NCI-H1105 (cell line): ENCODE measurements at regions not wholly inside any gene's neighbourhood (a gene's known extent, or its start where the extent isn't known, plus 50 kb on each side); places are given as distances from the start of the nearest gene placed in this dataset.

Source experiments
- DNase-seq: peaks from one replicate; lab custom pipeline; 2025; lab: John Stamatoyannopoulos, UW

GRCh38 chr11:24064309-24064903 lies 432.4 kb upstream of the LUZP2 start:
- DNase-seq = no peak

DNA sequence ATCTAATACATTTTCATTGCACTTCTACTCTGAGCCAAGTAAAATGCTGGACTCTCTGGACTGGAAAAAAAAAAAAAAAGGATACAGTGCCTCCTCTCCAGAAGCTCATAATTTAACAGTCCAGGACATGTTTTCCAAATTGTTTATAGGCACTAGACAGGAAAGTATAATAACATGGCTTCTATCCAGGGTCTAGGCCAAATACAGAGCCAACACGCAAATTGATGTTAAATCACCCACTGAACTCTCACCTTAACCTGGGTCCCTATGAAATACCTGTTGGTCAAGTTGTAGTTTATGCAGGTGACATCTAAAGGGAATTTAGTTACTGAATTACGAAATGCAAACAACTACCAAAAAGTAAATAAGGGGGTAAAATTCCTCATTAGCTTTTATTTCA lies 428.7 kb upstream of the LUZP2 start:
- DNase-seq = no peak

DNA sequence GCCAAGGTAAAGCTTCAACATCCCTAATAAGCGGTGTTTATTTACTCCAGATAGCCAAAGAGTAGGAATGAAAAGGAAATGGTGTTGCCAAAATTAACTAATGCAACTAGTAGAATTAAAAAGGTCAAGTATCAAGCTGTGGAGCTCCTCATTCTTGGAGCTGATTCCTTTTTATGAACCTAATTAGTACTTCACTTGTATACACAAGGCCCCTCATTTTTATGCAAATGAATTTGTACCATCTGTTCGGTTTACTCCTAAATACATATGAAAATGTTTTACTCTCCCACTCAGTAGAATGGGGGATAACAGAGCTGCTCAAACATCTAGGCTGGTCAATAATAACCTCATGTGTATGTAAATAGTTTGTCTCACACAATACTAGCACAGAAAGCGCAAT lies 426.4 kb upstream of the LUZP2 start:
- no peak for DNase-seq

DNA sequence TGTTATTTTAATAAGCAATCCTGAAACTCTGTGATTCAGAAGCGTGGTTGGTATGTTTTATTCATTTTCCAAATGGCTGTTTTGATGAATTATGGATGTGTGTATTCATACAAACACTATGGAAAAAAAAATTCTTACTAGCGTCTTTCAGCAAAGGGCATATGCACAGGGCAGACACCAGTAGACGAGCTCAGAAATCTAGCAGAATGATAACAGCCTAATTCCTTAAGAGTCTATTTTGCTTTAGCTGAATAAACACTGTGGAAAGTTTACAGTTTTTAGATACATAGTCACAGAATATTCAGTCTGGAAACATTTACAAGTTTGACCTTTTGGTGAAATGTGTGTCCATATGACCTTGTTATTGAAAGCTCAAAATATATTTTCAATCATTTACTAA lies 418.8 kb upstream of the LUZP2 start:
- no peak for DNase-seq

DNA sequence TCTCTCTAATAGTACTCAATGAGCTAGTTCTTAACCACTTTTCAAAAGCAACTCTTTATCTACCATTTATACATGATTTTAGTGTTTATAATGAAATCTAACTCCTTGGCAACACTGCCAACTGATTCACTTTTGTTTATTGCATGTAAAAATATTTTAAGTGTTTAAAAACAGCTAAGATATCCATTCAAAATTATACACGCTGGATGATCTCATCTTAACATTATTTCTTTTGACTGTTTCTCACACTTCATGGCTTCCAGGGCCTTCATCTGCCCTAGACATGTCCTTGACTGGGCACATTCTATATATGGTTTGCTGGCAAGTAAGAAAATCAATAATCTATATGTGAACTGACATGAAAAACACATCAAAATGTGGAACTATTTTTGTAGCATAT lies 414.6 kb upstream of the LUZP2 start:
- DNase-seq = no peak

- DNase-seq = no peak
Measured at GRCh38 chr11:24082860-24083259, 414.0 kb upstream of the LUZP2 start.

DNA sequence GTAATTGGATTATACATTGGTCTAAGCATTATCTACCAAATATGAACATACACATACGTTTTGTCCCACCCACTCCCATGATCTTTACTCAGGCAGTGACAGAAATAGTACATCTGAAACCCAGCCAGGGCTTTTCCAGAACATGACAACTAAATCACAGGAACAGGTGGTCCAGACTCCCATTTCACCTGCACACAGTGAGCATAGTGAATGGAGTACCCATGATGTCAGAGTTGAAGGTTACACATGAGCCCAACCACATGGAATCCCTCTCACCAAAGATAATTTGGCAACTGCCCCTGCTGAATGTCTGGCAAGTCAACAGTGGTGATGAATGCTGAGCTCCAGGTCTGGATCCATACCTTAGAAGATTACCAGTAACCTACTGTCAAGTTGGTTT lies 411.9 kb upstream of the LUZP2 start:
- DNase-seq = no peak

GRCh38 chr11:24086921-24087320 lies 409.9 kb upstream of the LUZP2 start:
- DNase-seq = no peak

DNA sequence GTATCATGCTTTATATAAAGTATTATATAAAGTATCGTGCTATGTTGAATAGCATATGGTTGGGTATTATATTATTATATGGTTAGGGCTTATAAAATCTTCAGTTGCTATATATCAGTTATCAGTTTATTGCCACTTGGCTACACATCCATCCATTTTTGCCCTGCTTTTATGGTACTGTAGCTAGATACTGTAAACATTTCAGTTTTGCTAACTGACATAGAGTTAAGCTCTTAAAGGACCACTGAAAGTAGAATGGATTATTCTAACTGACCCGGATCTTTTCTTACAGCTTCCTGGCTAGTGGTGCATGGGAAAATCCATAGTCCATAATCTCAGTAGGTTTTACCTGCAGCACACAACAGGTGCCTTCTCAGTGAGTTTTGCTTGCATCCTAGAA lies 405.3 kb upstream of the LUZP2 start:
- no peak for DNase-seq

DNA sequence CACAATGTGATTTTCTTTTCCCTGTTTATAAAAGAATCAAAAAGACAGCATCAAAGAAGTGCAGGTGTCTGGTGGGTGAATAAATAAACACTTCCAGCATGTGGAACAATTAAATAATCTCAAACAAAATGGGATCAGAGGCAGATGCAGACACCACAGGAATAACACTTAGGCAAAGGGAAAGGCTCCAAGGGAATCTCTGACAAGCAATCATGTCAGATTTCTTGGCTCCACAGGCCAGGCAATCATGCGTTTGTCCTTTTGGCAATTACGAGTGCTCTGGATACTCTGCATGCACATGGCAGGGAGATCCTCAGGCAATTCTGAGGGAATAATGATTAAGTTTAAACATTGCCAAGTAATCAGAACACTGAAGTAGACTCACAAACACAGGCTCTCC lies 403.5 kb upstream of the LUZP2 start:
- DNase-seq = no peak

DNA sequence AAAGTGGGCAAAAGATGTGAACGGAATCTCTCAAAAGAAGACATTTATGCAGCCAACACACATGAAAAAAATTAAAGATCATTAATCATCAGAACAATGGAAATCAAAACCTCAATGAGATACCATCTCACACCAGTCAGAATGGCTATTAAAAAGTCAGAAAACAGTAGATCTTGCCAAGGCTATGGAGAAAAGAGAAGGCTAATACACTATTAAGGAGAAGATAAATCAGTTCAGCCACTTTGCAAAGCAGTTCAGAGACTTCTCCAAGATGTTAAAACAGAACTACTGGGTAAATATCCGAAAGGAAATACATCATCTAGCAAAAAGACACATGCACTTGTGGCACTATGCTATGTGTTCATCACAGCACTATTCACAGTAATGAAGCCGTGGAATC lies 388.2 kb upstream of the LUZP2 start:
- DNase-seq = no peak

GRCh38 chr11:24122291-24122690 lies 374.6 kb upstream of the LUZP2 start:
- no peak for DNase-seq

DNA sequence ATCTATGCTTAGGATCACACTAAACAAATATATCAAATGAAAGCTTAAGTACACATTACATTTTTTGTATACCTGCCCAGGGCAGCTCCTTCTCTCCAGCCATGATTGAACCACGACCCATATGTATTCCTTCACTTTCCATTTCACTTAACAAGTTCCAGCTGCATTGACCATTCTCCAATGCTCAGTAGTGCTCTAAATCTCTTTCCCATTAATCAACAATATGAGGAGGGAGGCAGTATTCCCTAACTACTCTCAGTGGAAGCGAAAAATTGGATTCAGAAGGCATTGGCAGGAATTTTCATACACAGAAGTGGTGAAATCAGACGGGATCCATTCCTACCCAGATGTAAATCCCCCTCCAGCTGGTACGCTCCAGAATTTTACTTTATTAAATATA lies 372.0 kb upstream of the LUZP2 start:
- DNase-seq = no peak

DNA sequence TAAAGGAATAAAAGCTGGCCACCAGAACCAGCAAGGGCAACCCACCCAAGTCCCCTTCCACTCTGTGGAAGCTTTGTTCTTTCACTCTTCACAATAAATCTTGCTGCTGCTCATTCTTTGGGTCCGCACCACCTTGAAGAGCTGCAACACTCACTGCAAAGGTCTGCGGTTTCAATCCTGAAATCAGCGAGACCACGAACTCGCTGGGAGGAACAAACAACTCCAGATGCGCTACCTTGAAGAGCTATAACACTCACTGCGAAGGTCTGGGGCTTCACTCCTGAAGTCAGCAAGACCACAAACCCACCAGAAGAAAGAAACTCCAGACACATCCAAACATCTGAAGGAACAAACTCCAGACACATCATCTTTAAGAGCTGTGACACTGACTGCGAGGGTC lies 365.2 kb upstream of the LUZP2 start:
- no peak for DNase-seq

DNA sequence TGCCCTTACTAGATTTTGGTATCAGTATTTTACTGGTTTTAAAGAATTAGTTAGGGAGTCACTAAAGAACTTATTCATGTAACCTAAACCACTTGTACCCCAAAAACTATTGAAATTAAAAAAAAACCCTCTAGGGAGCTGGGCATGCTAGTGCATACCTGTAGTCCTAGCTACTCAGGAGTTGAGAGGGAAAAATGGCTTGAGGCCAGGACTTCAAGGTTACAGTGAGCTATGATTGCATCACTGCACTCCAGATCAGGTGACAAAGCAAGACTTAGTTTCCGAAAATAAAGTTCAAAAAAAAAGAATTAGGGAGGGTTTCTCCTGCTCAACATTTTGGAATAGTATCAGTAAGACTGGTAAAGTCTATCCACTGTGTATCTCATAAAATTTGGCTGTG lies 364.4 kb upstream of the LUZP2 start:
- DNase-seq = no peak

- DNase-seq = no peak
Measured at GRCh38 chr11:24134879-24135589, 361.8 kb upstream of the LUZP2 start.

DNA sequence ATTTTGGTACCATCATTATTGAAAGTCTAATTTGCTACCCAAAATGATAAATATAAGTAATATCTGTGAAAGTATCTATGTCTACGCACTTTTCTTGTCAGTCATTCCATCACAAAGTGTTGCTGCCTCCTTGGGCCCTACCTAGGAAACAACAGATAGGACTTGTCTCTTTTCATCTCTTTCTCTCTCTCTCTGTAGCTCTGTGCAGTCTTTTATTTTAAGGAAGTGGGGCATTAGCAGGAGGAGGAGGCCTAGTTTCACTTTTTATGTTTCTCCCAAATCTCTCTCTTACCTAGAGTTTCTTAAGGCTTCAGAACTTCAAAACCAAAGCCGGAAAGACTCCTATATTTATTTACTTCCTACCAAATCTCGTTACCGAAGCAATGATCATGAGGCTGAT lies 354.8 kb upstream of the LUZP2 start:
- no peak for DNase-seq

GRCh38 chr11:24145411-24145810 lies 351.4 kb upstream of the LUZP2 start:
- no peak for DNase-seq

DNA sequence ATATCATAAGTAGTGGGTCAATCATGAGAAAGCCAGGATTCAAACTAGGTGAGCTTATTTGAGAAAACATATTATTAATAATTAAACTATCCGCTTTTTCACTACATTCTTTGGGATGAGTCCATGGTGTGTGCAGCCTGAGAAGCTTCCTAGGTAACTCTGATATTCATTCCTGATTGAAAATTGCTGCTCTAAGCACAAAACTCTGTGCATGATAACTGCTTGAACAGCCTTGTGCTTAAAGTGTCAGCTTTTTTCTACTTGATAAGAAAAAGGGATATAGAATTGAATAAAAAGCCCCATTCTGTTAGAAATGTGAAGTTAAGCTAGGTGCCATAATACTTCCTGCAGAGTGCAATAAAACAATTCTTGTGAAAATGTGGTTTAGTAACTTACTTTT lies 343.5 kb upstream of the LUZP2 start:
- DNase-seq = no peak

DNA sequence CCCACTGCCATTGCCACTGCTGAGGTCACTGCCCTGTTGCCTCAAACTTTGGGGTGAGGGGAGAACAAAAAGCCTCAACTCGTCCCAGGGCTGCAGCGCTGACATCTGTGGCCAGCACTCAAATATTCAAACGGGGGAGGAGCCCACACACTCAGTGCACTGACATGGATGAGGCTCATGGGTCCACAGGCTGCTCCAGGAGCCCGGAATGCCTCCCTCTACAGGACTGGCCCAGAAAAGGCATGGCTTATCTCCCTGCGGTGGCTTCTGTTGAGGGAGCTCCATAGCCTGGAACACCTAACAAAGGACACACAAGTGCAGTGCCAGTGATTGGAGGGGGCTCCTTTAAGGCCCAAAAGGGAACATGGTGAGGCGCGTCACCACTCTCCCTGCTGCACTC lies 341.1 kb upstream of the LUZP2 start:
- DNase-seq = no peak

- DNase-seq = no peak
Measured at GRCh38 chr11:24157316-24157715, 339.5 kb upstream of the LUZP2 start.

- DNase-seq = no peak
Measured at GRCh38 chr11:24161587-24161986, 335.3 kb upstream of the LUZP2 start.

DNA sequence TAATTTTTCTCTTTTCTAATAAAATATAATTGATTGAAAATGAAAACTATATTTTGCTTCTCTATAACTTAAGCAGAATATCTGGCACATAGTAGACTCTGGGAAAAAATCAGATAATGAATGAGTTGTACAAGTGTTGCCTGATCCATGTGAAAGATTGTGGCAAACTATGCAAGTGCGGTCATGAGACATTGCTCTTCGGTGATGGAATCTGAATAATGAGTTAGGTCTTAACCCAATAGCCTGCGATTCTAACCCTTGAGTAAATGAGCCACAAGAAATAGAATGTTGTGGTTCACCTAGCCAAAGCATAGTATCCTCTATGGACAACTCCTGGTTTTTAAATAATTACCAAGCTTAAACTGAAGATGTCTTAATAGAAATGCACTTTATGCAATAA lies 333.7 kb upstream of the LUZP2 start:
- DNase-seq = no peak

- DNase-seq = no peak
Measured at GRCh38 chr11:24163841-24164240, 333.0 kb upstream of the LUZP2 start.
